MCF 10A (cell line): ENCODE measurements at regions not wholly inside any gene's neighbourhood (a gene's known extent, or its start where the extent isn't known, plus 50 kb on each side); places are given as distances from the start of the nearest gene placed in this dataset.

Source experiments
- BruUV-seq: library from RNA; stranded (reverse); fragments of 400-500 nt; replicated peaks from 2 replicates; lab custom pipeline; 2021; lab: Mats Ljungman, UMichigan
- CTCF ChIA-PET: fragments of 300-600 bp; sonication (Branson Sonifier 250); formaldehyde crosslinking; extraction: SDS; loops from one replicate; lab custom pipeline; 2021; ENCODE audit warnings: antibody characterized with exemption, inconsistent platforms; lab: Yijun Ruan, JAX
- POLR2A ChIA-PET: fragments of 300-600, 350-650 bp; sonication (Branson Sonifier 250); formaldehyde crosslinking; extraction: SDS; loops from one replicate; lab custom pipeline; 2020; ENCODE audit warnings: antibody characterized with exemption, inconsistent platforms; lab: Yijun Ruan, JAX
- DNase-seq: peaks from one replicate; pipeline ENCODE4 v3.0.0-alpha.2; 2018; ENCODE audit not compliant: unreplicated experiment
- H3K27ac Mint-ChIP-seq: one replicate; pipeline ENCODE4 v1.8.0; 2022; ENCODE audit warnings: mild to moderate bottlenecking, low read depth, mixed read lengths; ENCODE audit not compliant: unreplicated experiment
- H3K27me3 Mint-ChIP-seq: one replicate; pipeline ENCODE4 v1.8.0; 2022; ENCODE audit warnings: mixed read lengths; ENCODE audit not compliant: insufficient read depth, unreplicated experiment
- H3K36me3 Mint-ChIP-seq: one replicate; pipeline ENCODE4 v1.8.0; 2022; ENCODE audit warnings: mild to moderate bottlenecking, moderate library complexity, mixed read lengths; ENCODE audit not compliant: insufficient read depth, unreplicated experiment
- H3K4me1 Mint-ChIP-seq: one replicate; pipeline ENCODE4 v1.8.0; 2022; ENCODE audit warnings: mixed read lengths; ENCODE audit not compliant: insufficient read depth, unreplicated experiment
- H3K4me3 Mint-ChIP-seq: one replicate; pipeline ENCODE4 v1.8.0; 2022; ENCODE audit warnings: mild to moderate bottlenecking, moderate library complexity, mixed read lengths; ENCODE audit not compliant: unreplicated experiment
- H3K9me3 Mint-ChIP-seq: one replicate; pipeline ENCODE4 v1.8.0; 2022; ENCODE audit warnings: mixed read lengths; ENCODE audit not compliant: unreplicated experiment
- CTCF ChIP-seq: fragments of 200-600 bp; IDR thresholded peaks from one replicate; pipeline ENCODE4 v1.8.0; 2022; ENCODE audit warnings: antibody characterized with exemption, mild to moderate bottlenecking; ENCODE audit not compliant: unreplicated experiment
- intact Hi-C: fragments of 100-400 bp; cut with micrococcal nuclease; formaldehyde crosslinking; loops from 2 replicates; pipeline ENCODE4 v1.14.1; 2022

- no peak overlapping the region for H3K27ac Mint-ChIP-seq
- TF ChIP-seq CTCF, result no peak
- intact Hi-C loops, result no loop called here
- POLR2A ChIA-PET, result no interaction called here
- BruUV-seq, result no TSS peak
- H3K27me3 Mint-ChIP-seq, result no peaks in the 10 kb centered on the region
- CTCF ChIA-PET, result interaction anchor here (0.5 to 0.7 kb wide), 2 partner anchors 35 to 242 kb away, joined by 3 to 4 read pairs; no protein-coding TSS in a partner anchor
- no peak overlapping the region for H3K4me3 Mint-ChIP-seq
- peak; percentile 8 for DNase-seq
- H3K4me1 Mint-ChIP-seq, result no peaks in the 10 kb centered on the region
- H3K9me3 Mint-ChIP-seq, result no peaks in the 10 kb centered on the region
- no peaks in the 10 kb centered on the region for H3K36me3 Mint-ChIP-seq
Observed at GRCh38 chr4:187840814-187841213, 154.8 kb upstream of the ZFP42 start.

GRCh38 chr4:187849556-187850225 is 145.9 kb upstream of the ZFP42 start:
- DNase-seq, result no peak
- intact Hi-C loops, result no loop called here
- no peak for TF ChIP-seq CTCF
- Mint-ChIP-seq H3K4me3 (no peak overlapping the region), H3K4me1 (no peaks in the 10 kb centered on the region), H3K27me3 (no peaks in the 10 kb centered on the region), H3K36me3 (no peaks in the 10 kb centered on the region), H3K9me3 (no peaks in the 10 kb centered on the region), H3K27ac (peak overlapping the region; percentile 49)
- BruUV-seq, result no TSS peak
- ChIA-PET CTCF (no interaction called here), POLR2A (no interaction called here)

GRCh38 chr4:187865914-187866313 is 129.7 kb upstream of the ZFP42 start:
- no peak for DNase-seq
- no peak for TF ChIP-seq CTCF
- H3K4me1 Mint-ChIP-seq, result no peaks in the 10 kb centered on the region
- H3K27me3 Mint-ChIP-seq, result no peaks in the 10 kb centered on the region
- intact Hi-C loops, result no loop called here
- ChIA-PET POLR2A (no interaction called here), CTCF (interaction anchor here (0.6 kb wide), 1 partner anchor 383 kb away, joined by 3 read pairs; no protein-coding TSS in a partner anchor)
- BruUV-seq, result no TSS peak
- H3K27ac Mint-ChIP-seq, result no peak overlapping the region
- no peaks in the 10 kb centered on the region for H3K9me3 Mint-ChIP-seq
- H3K36me3 Mint-ChIP-seq, result no peaks in the 10 kb centered on the region
- H3K4me3 Mint-ChIP-seq, result no peak overlapping the region

- no peaks in the 10 kb centered on the region for H3K36me3 Mint-ChIP-seq
- H3K9me3 Mint-ChIP-seq, result no peaks in the 10 kb centered on the region
- H3K27ac Mint-ChIP-seq, result no peak overlapping the region
- no peak for TF ChIP-seq CTCF
- no peak overlapping the region for H3K4me3 Mint-ChIP-seq
- no TSS peak for BruUV-seq
- H3K27me3 Mint-ChIP-seq, result no peaks in the 10 kb centered on the region
- ChIA-PET CTCF (interaction anchor here (0.5 to 1.0 kb wide), 2 partner anchors 20 to 161 kb away, joined by 3 read pairs; no protein-coding TSS in a partner anchor), POLR2A (no interaction called here)
- no peaks in the 10 kb centered on the region for H3K4me1 Mint-ChIP-seq
- DNase-seq, result no peak
- intact Hi-C loops, result no loop called here
Observed at GRCh38 chr4:187883049-187883448, 112.5 kb upstream of the ZFP42 start.
